Activated CD8-positive, alpha-beta T cell treated with anti-CD3 and anti-CD28 coated beads for 36 hours (primary cell): ENCODE measurements at regions not wholly inside any gene's neighbourhood (a gene's known extent, or its start where the extent isn't known, plus 50 kb on each side); places are given as distances from the start of the nearest gene placed in this dataset.

Experiments
- ATAC-seq: fragments of 200-7000 bp; cut with Tn5 transposase; one replicate; pipeline ENCODE4 v1.10.0; 2021; ENCODE audit warnings: mild to moderate bottlenecking, moderate library complexity
- CTCF ChIA-PET: fragments of 350-600 bp; sonication (Branson Sonifier 250); formaldehyde crosslinking; loops from one replicate; lab custom pipeline; 2021; ENCODE audit warnings: antibody characterized with exemption; lab: Charles Lee
- POLR2A ChIA-PET: fragments of 350-600 bp; sonication (Branson Sonifier 250); formaldehyde crosslinking; loops from one replicate; lab custom pipeline; 2021; ENCODE audit warnings: antibody characterized with exemption; lab: Charles Lee
- DNase-seq: peaks from one replicate; pipeline ENCODE4 v3.0.0-alpha.2; 2020
- H3K27ac Mint-ChIP-seq: one replicate; pipeline ENCODE4 v1.8.0; 2021; ENCODE audit warnings: mild to moderate bottlenecking, mixed read lengths
- H3K27me3 Mint-ChIP-seq: one replicate; pipeline ENCODE4 v1.8.0; 2021; ENCODE audit warnings: mixed read lengths
- H3K36me3 Mint-ChIP-seq: one replicate; pipeline ENCODE4 v1.8.0; 2021; ENCODE audit warnings: low read depth, mixed read lengths
- H3K4me1 Mint-ChIP-seq: one replicate; pipeline ENCODE4 v1.8.0; 2021; ENCODE audit warnings: low read depth, mixed read lengths
- H3K4me3 Mint-ChIP-seq: one replicate; pipeline ENCODE4 v1.8.0; 2021; ENCODE audit warnings: mild to moderate bottlenecking, moderate library complexity, mixed read lengths
- H3K9me3 Mint-ChIP-seq: one replicate; pipeline ENCODE4 v1.8.0; 2021; ENCODE audit warnings: mixed read lengths
- intact Hi-C: fragments of 100-400 bp; cut with micrococcal nuclease; formaldehyde crosslinking; loops from one replicate; pipeline ENCODE4 v1.10.0; 2022
- TF ChIP-seq, protein P1 (sequence below): fragments of 200-600 bp; IDR thresholded peaks from one replicate; pipeline ENCODE4 v1.8.0; 2022; ENCODE audit warnings: antibody characterized with exemption, mild to moderate bottlenecking

DNA sequence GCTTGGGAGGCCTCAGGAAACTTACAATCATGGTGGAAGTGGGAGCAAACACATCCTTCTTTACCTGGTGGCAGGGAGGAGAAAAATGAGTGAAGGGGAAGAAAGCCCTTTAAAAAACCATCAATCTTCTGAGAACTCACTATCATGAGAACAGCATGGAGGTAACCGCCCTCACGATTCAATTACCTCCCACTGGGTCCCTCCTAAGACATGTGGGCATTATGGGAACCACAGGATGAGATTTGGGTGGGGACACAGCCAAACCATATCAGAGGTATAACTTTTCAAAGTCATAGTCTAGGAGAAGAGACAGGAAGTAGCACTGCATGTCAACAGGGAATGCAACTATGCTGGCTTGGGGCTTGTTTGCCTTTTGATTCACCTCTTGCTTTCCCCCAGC lies 59.9 kb upstream of the DTNBP1 start:
- Mint-ChIP-seq H3K36me3 (no peaks in the 10 kb centered on the region), H3K27me3 (no peaks in the 10 kb centered on the region), H3K27ac (no peak overlapping the region), H3K4me1 (peaks cover 3% of the 10 kb centered on the region), H3K4me3 (no peak overlapping the region), H3K9me3 (no peaks in the 10 kb centered on the region)
- TF ChIP-seq, protein P1, sequence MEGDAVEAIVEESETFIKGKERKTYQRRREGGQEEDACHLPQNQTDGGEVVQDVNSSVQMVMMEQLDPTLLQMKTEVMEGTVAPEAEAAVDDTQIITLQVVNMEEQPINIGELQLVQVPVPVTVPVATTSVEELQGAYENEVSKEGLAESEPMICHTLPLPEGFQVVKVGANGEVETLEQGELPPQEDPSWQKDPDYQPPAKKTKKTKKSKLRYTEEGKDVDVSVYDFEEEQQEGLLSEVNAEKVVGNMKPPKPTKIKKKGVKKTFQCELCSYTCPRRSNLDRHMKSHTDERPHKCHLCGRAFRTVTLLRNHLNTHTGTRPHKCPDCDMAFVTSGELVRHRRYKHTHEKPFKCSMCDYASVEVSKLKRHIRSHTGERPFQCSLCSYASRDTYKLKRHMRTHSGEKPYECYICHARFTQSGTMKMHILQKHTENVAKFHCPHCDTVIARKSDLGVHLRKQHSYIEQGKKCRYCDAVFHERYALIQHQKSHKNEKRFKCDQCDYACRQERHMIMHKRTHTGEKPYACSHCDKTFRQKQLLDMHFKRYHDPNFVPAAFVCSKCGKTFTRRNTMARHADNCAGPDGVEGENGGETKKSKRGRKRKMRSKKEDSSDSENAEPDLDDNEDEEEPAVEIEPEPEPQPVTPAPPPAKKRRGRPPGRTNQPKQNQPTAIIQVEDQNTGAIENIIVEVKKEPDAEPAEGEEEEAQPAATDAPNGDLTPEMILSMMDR, result no peak
- ChIA-PET POLR2A (no interaction called here), CTCF (interaction anchor here (1.1 kb wide), 1 partner anchor 31 kb away, joined by 6 read pairs; no protein-coding TSS in a partner anchor)
- intact Hi-C loops, result no loop called here
- DNase-seq (no peak), ATAC-seq (no peak)

DNA sequence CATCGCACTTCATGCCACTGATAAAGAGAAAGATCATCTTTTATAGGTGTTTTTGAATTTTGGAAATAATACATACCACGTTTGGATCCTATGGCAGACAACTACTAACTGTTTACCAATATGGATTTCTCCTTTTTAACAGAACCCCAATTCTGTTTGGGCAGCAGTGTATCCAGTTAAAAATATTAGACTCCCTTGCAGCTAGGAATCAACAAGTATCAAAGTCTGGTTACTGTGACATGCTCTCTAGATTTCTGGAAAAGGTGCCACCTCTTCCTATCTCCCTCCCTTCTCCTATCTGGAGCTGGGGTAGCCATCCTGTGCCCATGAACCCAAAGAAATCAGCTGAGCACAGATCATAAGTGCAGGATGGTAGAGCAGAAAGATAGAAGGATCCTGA lies 54.1 kb upstream of the DTNBP1 start:
- POLR2A ChIA-PET, result no interaction called here
- ATAC-seq, result no peak
- Mint-ChIP-seq H3K36me3 (no peaks in the 10 kb centered on the region), H3K9me3 (peaks cover 8% of the 10 kb centered on the region), H3K4me1 (peaks cover 14% of the 10 kb centered on the region), H3K27ac (no peak overlapping the region), H3K4me3 (no peak overlapping the region), H3K27me3 (peaks cover 4% of the 10 kb centered on the region)
- no peak for DNase-seq
- intact Hi-C loops, result no loop called here
- TF ChIP-seq, protein P1, result no peak
- CTCF ChIA-PET, result interaction anchor here (0.5 to 2.4 kb wide), 3 partner anchors 16 to 37 kb away, joined by 4 to 7 read pairs (median 6); no protein-coding TSS in a partner anchor

DNA sequence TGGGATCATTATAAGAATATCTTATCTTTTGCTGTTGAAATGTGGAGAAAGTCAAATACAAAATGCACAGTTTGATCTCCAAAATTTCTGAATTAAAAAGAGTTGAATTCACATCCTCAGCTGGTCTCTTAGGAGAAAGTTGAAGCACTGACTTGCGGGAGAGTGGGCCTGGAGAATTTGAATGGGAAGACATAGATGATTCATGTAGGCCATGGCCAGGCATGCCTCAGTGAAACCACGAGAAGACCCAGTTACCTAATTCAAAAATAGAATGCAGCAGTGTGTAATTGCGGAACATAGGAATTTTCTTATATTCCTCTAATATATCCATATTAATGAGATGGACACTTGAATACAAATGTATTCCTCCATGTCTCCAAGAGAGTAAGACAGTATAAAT lies 53.0 kb upstream of the DTNBP1 start:
- no peaks in the 10 kb centered on the region for H3K36me3 Mint-ChIP-seq
- DNase-seq (no peak), ATAC-seq (no peak)
- H3K27me3 Mint-ChIP-seq, result peaks cover 4% of the 10 kb centered on the region
- POLR2A ChIA-PET, result no interaction called here
- H3K4me1 Mint-ChIP-seq, result peaks cover 14% of the 10 kb centered on the region
- H3K27ac Mint-ChIP-seq, result no peak overlapping the region
- TF ChIP-seq, protein P1, result no peak
- intact Hi-C loops, result no loop called here
- CTCF ChIA-PET, result interaction anchor here (0.8 to 2.4 kb wide), 2 partner anchors 17 to 24 kb away, joined by 3 to 6 read pairs; no protein-coding TSS in a partner anchor
- no peak overlapping the region for H3K4me3 Mint-ChIP-seq
- H3K9me3 Mint-ChIP-seq, result peaks cover 8% of the 10 kb centered on the region

DNA sequence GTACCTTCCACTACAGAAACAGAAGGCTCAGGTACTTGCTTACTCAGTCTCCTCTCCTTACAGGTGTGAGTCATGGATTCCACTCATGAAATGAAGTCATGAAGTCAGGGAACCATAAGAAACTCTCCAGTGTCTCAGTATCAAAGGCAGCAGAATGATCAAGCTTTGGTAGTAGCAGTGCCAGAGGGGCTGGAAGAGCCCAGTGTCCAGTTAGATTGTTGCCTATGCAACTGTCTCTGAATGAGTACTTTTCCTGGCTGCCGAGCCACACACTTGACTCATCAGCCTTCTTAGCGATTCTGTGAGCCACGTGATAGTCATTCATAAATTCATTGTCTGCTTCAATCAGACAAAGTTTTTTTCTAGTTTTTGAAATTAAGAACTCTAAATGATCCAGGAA lies 52.2 kb upstream of the DTNBP1 start:
- intact Hi-C loops, result no loop called here
- no peak overlapping the region for H3K4me3 Mint-ChIP-seq
- peak; percentile 48 for DNase-seq
- CTCF ChIA-PET, result interaction anchor here (2.4 kb wide), 1 partner anchor 17 kb away, joined by 6 read pairs; no protein-coding TSS in a partner anchor
- peak; percentile 89 for ATAC-seq
- peaks cover 8% of the 10 kb centered on the region for H3K9me3 Mint-ChIP-seq
- TF ChIP-seq, protein P1, result no peak
- no peak overlapping the region for H3K27ac Mint-ChIP-seq
- peaks cover 4% of the 10 kb centered on the region for H3K27me3 Mint-ChIP-seq
- H3K4me1 Mint-ChIP-seq, result peaks cover 14% of the 10 kb centered on the region
- POLR2A ChIA-PET, result no interaction called here
- H3K36me3 Mint-ChIP-seq, result no peaks in the 10 kb centered on the region

DNA sequence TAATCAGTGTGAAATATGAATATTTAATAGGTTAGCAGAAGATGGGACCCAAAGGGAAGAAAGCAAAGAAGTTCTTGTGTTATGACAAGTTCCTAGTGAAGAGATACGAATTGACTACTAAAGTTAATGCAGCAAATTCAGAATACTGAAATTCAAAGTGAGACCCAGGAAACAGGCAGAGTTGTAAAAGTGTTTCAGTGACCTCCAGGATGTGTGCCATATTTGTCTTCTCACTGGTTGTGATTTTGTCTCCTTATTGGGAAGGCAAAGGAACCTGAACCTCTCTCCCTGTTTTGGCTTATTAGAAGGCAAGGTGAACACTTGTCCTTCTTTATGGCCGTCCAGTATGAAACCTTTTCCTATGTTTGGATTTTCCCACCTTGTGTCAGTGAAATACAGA lies 51.8 kb upstream of the DTNBP1 start:
- no peak overlapping the region for H3K4me3 Mint-ChIP-seq
- H3K9me3 Mint-ChIP-seq, result peaks cover 8% of the 10 kb centered on the region
- peaks cover 4% of the 10 kb centered on the region for H3K27me3 Mint-ChIP-seq
- DNase-seq, result no peak
- ChIA-PET CTCF (no interaction called here), POLR2A (no interaction called here)
- H3K36me3 Mint-ChIP-seq, result no peaks in the 10 kb centered on the region
- peaks cover 14% of the 10 kb centered on the region for H3K4me1 Mint-ChIP-seq
- H3K27ac Mint-ChIP-seq, result peak overlapping the region; percentile 17
- TF ChIP-seq, protein P1, result no peak
- peak; percentile 58 for ATAC-seq
- intact Hi-C loops, result no loop called here
